NCI-H1694 (cell line): ENCODE measurements at regions not wholly inside any gene's neighbourhood (a gene's known extent, or its start where the extent isn't known, plus 50 kb on each side); places are given as distances from the start of the nearest gene placed in this dataset.

Experiments used
- DNase-seq: peaks from one replicate; lab custom pipeline; 2025; lab: John Stamatoyannopoulos, UW

DNA sequence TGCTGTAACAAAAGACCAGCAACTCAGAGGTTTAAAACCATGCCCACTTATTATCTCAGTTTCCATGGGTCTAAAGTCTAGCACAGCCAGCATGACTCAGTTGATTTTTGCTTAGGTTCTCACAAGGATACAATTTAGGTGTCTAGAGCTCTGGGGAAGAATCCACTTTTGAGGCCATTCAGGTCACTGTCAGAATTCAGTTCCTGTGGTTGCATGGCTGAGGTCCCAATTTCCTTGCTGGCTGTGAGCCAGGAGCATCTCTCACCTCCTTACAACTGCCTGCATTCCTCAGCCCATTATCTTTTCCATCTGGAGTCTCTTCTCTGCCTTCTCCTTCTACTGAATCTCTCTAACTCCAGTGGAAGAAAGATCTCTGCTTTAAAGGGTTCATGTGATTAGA lies 240.5 kb upstream of the CFAP20DC start:
- DNase-seq, result no peak

DNA sequence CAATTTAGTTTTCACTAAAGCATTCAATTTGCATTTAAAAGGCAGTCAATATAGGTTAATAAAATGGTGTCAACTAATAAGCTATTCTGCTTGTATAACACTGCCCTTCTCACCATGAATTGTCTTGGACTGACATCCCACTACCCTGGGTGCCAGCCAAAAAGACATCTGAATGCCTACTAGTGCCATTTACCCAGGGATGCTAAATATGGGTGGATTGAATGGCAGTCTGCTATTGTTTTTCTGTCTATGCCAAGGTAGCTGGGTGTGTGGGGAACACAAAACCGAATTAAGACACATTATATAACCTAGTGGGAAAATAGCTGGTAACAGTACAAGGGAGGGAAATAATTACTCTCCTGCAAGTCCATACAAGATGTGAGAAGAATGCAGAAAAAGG lies 240.0 kb upstream of the CFAP20DC start:
- no peak for DNase-seq

DNA sequence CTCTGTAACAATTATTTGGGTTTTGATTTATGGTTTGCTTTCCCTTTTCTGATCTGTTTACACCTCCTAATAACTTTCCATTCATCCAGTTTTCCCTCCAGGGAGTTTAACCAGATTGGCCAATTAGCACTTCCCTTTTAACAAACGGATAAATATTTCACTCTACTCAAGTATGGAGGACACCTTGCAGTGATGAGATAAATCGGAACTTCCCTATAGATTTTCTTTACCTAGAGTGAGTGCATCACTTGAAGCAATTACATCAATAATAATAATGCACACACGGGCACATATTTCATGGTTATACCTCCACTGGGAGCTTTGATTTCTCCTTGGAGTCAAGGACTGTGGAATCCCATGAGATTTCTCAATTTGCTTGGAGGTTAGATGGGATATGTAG lies 239.1 kb upstream of the CFAP20DC start:
- no peak for DNase-seq

DNA sequence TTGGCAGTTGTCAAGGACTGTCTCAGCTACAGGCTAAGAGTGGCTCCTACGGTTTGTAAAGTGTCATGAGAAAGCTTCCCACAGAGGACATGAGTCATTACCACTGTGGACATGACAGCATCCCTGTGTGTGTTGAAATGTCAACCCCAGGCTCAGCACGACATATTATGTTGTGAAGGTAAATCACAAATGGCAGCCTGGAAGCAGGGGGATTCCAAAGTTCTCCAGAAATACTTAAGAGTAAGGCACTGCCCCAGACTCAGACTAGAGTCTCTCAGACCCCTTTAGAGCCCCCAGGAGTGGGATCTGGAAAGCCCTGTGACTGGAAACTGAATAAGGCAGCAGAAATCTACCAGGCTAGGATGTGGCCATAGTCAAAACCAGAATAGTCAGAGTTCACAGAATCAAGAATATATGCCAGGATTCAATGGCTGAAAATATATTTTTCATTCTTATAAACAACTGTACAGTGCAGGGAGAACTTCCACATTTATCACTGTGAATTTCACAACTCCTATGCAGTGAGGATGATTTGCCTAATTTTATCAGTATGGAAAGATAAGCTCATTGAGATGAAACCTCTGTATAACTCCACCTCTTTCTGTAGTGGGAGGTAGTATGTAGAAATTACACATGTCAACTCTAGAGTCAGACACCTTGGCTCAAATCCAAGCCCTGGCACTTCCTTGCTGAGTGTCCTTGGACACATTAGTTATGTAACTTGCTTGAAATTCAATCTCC lies 237.1 kb upstream of the CFAP20DC start:
- no peak for DNase-seq

DNA sequence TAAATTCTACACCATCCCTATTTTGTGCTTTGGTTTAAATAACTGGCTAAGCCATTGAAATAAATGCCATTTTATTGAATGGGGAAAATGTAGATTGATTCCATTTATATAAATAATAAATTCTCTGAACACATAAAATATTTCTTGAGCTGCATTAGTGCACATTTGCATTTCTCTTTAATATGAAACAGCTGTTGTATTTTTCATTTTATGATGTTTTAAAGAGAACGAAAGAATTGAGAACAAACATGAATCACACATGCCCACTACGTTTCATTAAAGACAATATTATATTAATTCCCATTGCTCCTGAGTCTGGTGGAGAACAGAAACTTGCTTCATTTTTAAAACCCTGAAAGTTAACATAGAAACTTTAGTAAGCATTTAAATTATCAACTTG lies 235.7 kb upstream of the CFAP20DC start:
- DNase-seq, result no peak

DNA sequence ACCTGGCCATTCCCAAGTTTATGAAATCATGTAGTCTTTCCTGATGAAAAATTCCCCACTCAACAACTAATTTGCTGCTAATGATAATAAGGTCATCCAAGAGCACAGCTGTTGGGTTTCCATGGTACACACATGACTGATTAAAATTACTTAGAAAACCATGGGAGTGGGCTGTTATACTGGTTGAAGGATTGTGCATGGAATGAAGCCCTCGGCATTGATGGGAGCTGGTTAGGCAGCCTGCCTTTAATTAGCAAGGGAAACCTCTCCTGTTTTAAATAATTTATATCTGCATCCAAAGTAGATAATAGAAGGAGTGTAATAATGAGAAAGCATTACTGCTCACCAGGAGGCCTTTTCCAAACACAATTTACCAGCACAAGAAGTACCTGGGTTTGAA lies 235.1 kb upstream of the CFAP20DC start:
- DNase-seq, result no peak

DNA sequence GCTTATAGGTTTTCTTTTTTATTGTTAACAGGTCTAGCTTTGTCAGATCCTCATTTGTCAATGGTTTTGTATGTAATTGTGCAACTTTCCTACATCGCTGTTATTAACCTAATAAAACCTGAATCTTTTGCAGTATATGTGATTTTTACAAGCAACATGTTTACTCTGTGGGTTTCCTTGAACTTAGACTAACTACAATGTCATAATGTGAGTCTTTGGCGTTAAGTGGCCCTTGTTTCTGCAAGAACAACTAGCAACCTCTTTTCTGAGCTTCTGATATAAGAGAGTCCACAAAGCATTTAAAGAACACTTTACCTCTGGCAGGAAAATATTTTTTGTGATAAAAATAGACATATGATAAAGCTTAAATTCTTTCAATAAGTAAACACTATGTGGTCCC lies 230.3 kb upstream of the CFAP20DC start:
- no peak for DNase-seq

DNA sequence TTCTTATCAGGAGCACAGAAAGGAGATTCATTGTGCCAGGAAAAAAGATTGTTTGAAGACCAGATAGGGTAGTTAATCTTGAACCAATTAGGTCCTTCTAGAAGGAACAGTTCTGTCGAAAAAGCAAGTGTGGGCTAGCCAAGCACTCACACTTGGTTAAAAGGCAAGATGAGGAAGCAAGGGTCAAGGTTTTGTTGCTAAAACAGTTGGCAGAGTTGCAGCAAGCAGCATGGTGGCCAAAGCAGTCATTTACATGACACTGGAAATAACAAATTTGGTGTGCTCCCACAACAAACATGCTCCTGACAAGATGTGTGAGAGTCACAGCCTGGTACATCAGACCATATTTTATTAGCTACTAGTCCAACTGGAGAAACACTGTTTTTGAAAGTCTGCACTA lies 228.0 kb upstream of the CFAP20DC start:
- no peak for DNase-seq

DNA sequence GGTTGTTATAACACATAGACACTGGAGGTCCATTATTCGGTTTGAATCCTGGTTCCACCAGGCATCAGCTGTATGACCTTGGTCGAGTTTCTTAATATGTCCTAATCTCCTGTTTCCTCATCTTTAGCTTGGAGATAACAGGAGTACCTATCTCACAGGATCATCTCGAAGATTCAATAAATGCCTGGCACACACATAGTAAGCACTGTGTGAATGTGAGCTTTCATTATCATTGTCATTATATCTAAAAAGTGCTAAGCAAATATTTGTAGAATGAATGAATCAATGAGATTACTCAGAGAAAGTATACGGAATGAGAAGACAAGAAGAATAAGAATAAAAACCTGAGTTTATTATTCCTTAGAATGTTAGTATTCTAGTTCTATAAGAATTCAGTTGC lies 227.4 kb upstream of the CFAP20DC start:
- DNase-seq, result no peak

DNA sequence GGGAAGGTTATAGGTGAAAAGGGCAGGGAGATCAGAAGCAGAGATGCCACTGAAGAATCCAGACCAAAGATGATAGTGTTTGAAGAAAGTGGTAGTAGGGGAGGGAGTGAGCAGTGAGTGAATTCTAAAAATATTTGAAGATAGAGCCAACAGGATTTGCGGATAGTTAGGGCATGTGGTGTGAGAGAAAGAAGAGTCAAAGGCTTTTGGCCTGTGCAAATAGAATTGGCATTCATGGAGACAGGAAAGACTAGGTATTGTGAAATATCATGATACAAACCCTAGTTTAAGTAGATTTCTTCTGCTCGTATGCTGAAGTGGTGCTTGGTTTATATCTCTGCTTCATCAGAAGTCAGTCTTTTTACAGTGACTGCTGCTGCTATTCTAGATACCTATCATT lies 224.2 kb upstream of the CFAP20DC start:
- DNase-seq, result no peak

DNA sequence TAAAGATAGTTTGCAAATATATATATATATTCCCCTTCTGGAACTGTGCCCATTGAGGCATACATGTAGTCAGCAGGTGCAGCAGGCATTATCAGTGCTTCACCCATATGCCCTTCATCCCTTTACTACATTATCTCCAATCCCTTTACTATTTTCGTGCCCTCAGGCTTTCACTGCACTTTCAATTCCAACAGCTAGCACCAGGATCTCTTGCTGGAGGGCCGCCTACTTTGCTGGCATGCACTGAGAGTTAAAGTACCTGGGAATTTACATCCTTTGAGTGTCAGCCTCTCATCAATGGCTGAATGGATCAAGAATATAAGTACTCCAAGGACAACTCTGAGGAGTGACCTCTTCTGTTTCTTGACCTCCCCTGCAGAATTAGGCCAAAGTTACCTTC lies 222.1 kb upstream of the CFAP20DC start:
- DNase-seq, result no peak

DNA sequence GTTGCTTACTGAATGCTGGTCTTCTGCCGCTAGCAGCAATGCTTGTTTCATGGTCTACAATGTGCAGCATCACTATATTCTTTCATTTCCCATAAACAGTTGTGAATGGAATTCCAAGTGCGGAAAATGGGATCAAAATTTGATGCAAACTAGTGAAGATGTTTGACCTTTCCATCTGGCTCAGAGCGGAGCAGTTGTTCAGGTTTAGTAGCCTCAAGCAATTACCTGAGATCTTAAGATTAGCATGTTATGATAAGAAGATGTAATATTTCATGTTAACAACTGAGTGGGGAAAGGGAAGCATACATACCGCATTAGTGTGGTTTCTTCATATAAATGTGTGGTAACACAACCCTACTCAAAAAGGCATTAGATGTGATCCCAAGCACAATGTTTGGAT lies 221.1 kb upstream of the CFAP20DC start:
- no peak for DNase-seq

DNA sequence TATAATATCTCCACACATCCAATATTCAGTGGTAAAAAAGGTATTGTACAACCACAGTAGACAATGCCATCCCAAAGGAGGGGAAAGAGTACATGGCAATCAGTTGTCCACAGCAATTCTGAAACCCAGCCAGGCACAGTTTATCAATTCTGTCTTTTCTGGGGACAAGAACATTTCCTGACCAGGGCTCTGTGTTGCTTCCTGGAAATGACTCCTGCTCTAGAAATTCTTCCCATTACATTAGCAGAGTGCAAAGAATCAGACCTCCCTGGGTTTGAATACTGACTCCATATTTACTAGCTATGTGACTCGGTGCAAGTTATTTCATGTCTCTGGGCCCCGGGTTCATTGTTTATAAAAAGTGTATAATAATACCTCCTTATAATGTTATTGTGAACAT lies 220.4 kb upstream of the CFAP20DC start:
- no peak for DNase-seq

DNA sequence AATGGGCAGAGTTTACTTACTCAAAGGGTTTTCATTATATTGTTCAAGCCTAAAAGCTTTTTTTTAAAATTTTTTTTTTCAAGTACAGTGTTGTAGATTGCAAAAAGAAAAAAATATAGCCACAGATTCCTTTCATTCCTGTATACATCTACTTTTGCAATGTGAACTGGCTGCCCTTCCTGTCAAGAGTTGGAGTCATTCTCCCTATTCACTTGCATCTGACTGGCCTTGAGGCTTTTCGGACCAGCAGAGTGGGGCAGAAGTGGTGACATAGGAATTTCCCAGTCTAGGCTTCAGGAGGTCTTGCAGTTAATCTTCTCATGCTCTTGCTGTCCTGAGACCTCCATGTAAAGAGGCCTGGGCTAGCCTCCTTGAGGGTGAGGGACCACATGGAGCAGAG lies 218.3 kb upstream of the CFAP20DC start:
- no peak for DNase-seq

DNA sequence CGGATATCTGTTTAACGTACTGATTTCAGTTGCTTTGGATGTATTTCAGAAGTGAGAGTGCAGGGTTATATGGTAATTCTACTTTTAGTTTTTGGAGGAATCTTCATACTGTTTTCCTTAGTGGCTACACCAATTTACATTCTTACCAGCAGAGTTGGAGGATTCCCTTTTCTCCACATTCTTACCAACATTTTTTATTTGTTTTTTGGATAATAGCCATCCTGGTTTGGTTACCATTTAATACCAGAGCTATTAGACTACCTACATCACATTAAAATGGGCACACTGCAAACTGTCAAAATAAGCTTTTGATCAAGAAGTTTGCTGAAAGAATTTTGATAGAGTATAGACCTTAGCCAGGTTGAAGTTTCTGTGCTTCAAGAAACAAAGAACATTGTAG lies 217.2 kb upstream of the CFAP20DC start:
- DNase-seq, result no peak

DNA sequence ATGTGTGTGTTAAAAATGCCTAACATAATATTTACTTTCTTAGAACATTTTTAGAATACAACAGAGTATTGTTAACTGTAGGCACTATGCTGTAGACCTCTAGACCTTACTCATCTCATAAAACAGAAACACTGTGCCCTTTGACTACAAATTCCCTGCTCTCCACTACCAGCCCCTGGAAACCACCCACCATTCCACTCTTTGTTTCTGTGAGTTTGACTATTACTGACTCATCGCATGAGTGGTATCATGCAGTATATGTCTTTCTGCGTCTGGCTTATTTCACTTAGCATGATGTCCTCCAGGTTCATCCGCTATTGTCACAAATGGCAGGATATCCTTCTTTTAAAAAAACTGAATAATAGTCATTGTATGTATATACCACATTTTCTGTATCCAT lies 216.7 kb upstream of the CFAP20DC start:
- no peak for DNase-seq

DNA sequence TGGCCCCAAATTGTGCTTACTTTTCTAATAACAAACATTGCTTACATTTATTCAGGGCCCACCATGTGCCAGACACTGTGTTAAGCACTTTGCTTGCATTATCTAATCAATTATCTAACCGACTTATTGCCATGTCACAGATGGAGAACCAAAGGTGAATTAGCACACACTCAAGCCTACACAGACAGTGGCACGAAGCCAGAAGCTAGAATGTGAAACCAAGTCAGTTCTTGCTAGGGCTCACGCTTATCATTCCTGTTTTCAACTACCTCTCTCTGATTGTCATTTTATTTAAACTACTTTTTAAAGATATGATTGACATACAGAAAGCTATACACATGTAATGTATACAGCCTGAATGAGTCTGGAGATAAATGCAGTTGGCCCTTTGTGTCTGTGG lies 215.7 kb upstream of the CFAP20DC start:
- DNase-seq, result no peak

DNA sequence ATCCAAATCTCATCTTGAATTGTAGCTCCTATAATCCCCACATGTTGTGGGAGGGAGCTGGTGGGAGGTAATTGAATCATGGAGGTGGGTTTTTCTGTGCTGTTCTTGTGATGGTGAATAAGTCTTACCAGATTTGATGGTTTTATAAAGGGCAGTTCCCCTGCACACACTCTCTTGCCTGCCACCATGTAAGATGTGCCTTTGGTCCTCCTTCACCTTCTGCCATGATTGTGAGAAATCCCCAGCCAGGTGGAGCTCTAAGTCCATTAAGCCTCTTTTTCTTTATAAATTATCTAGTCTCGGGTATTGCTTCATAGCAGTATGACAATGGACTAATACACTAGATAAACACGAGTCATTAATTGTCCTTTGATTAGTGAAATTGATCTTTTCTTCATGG lies 214.5 kb upstream of the CFAP20DC start:
- no peak for DNase-seq

DNA sequence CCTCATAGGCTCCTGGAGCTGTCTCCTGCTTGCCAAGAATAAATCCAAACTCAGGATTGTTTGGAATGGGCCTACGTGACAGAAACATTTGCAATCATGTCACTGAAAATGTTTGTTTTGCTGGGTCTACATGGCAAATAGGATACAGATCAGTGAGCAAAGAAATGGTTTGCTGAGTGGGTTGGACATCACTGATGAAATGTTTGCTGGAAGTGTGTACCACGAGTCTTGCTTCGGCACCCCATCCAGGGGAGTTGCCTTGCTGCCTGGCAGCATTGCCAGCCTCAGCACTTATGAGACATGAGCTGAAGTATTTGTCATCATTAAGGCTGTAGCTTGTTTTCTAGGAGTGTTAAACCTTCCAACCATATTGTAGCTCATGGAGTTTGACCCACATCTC lies 213.3 kb upstream of the CFAP20DC start:
- no peak for DNase-seq

DNA sequence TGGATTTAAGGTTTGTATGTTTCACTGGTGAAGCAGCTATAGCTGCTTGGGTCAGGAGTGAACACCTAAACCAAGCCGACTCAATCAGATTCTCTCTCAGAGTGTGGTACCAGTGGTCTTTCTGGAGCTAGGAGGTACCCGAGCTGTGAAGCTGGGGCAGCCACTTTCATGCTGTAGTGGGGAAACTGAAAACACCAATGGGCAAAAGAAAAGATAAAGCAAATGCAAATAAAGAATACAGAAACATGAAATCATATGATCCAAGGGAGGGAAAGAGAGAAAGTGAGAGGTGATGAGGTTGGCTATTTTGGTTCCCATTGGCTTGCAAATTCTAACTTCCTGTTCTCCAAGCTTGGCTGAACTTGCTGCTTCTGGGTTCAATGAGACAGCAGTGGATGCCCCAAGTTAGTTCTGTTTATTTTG lies 212.3 kb upstream of the CFAP20DC start:
- no peak for DNase-seq

DNA sequence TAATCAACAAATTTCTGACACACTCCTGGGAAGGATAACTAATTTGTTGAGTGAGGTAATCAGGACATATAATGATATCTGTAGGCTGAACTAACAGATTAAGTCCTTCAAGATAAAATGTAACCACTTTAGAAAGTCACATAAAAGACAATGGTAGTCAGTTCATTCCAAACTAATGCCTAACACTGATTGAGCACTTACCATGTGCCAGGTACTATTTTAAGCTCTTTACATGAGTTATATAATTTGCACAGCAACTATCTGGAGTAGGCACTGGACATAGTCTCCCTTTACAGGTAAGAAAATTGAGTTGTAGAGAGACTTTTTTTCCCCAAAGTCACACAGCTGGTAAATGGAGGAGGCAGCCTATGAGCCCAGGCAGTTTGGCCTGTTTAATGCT lies 211.2 kb upstream of the CFAP20DC start:
- no peak for DNase-seq

DNA sequence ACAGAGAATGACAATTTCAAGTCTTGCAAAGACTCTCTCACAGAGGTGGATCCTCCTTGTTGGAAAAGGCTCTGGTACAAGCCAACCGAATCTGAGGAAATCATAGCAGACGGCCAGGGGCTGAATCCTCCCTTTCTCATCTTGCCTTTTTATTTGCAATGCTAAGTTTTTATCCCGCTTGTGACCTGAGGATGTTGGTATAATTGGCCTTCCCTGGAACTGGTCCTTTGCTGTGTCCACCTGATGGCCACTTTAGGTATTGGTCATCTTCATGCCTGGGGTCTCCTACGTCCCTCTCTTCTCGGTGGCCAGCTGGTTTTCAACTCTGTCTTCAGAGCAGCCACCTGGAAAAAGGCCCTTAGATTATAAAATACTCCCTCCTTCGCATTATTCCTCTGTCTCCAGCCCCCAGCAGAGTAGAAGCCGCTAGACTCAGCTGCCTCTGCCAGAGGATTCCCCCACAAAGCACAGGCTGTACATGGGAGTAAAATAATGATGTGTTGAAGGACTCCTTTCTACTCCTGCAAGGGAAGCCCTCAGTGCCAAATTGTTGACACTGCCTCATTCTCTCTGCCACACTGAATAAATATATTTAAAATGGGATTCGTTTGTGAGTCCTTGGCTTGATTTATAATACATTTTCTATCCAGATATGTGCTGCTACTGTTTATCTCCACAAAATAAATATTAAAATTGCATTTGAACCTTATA lies 208.9 kb upstream of the CFAP20DC start:
- no peak for DNase-seq

DNA sequence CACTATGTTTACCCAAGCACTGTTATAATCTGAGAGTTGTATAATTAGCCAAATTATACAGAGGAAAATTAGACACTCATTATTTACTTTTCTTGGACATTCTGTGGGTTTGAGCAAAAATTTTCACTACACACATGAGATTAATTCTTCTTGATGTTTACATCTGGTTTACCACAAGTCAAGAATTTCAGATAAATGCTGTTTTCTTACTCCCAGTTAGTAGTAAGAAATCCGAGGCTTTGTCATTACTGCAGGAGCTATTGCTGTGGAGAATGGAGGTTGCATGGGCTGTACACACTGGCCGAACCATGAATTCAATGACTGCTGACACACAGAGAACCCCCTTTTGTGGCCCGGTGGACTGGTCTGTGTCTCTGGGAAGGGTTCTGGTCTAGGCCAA lies 207.7 kb upstream of the CFAP20DC start:
- DNase-seq, result no peak

DNA sequence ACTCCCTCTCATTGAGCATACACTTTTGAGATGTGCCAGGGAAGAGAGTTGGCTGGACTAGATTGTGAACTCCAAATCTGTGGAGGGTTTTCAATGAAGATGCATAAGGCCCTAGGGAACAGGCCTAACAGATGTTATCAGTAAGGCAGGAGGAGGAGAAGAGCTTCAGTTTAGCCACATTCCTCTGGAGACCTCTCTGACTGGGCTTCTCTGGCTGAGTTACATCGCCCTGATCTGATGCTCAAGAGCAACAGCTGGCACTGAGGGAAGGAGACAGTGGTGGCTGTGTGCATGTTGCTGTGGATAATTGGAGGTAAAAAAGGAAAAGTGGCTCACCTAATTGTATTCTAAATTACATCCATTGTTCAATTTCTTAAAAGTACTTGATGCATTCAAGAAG lies 206.4 kb upstream of the CFAP20DC start:
- DNase-seq, result no peak
